ENCODE measurements at regions not wholly inside any gene's neighbourhood (a gene's known extent, or its start where the extent isn't known, plus 50 kb on each side); places are given as distances from the start of the nearest gene placed in this dataset.
"Not testable (repeated sequence)": the region's sequence is repeated elsewhere in the genome, so short reads cannot be mapped to it uniquely, and the experiment has no call there.

GRCh38 chr9:75230469-75230868 lies 142.2 kb downstream of the OSTF1 start:
- no peaks in the 10 kb centered on the region for H3K27me3 ChIP-seq
- no peak overlapping the region for H3K27ac ChIP-seq
- no peaks in the 10 kb centered on the region for H4K20me1 ChIP-seq
- H3K36me3 ChIP-seq: no peaks in the 10 kb centered on the region
- no peaks in the 10 kb centered on the region for H3K4me1 ChIP-seq
- H3K4me3 ChIP-seq: no peak overlapping the region
- no peak overlapping the region for H3K9ac ChIP-seq
- no peak for TF ChIP-seq Cebpa-rat (IDR thresholded peaks at IDR 0.05)
- no peak overlapping the region for H3K4me2 ChIP-seq
- peaks cover 30% of the 10 kb centered on the region for H3K9me3 ChIP-seq

GRCh38 chr9:75231167-75231566 lies 142.9 kb downstream of the OSTF1 start:
- Histone ChIP-seq H3K4me2 (no peak overlapping the region), H3K4me3 (no peak overlapping the region), H3K9ac (no peak overlapping the region), H3K27me3 (no peaks in the 10 kb centered on the region), H3K27ac (no peak overlapping the region), H3K36me3 (no peaks in the 10 kb centered on the region), H4K20me1 (no peaks in the 10 kb centered on the region), H3K4me1 (no peaks in the 10 kb centered on the region), H3K9me3 (peaks cover 34% of the 10 kb centered on the region)
- no peak for TF ChIP-seq Cebpa-rat (IDR thresholded peaks at IDR 0.05)

DNA sequence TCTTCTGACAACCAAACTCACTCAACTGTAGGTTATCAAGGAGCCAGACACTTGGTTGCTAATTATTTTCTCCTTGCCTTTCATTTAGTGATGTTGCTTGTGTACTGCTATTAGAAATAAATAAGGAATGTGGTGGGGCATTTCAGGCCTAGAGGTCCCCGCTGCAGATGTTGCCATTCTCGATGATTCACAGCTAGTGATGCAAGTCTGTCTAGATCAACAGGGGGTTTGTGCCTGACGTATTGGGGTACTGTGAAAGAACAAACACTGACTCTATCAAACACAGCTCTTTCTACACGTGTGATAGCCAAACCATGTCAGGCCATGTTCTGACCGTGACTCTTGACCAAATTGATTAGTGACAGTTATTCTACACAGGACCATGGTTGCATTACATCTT lies 144.7 kb downstream of the OSTF1 start:
- TF ChIP-seq Cebpa-rat (IDR thresholded peaks at IDR 0.05): no peak
- no peaks in the 10 kb centered on the region for H3K4me1 ChIP-seq
- H3K36me3 ChIP-seq: no peaks in the 10 kb centered on the region
- H3K27me3 ChIP-seq: no peaks in the 10 kb centered on the region
- peaks cover 41% of the 10 kb centered on the region for H3K9me3 ChIP-seq
- no peak overlapping the region for H3K4me2 ChIP-seq
- H3K9ac ChIP-seq: no peak overlapping the region
- no peak overlapping the region for H3K27ac ChIP-seq
- no peak overlapping the region for H3K4me3 ChIP-seq
- H4K20me1 ChIP-seq: no peaks in the 10 kb centered on the region

- Histone ChIP-seq H3K4me1 (no peaks in the 10 kb centered on the region), H3K27me3 (no peaks in the 10 kb centered on the region), H3K4me2 (no peak overlapping the region), H3K27ac (no peak overlapping the region), H3K9ac (no peak overlapping the region), H3K9me3 (peaks cover 40% of the 10 kb centered on the region), H4K20me1 (no peaks in the 10 kb centered on the region), H3K36me3 (no peaks in the 10 kb centered on the region), H3K4me3 (no peak overlapping the region)
- TF ChIP-seq Cebpa-rat (IDR thresholded peaks at IDR 0.05): no peak
Observed at GRCh38 chr9:75235632-75236031, 147.3 kb downstream of the OSTF1 start.

- Histone ChIP-seq H3K4me2 (no peak overlapping the region), H3K27ac (no peak overlapping the region)
Observed at GRCh38 chr9:75238311-75238976, 150.1 kb downstream of the OSTF1 start.

GRCh38 chr9:75239176-75239575 lies 150.9 kb downstream of the OSTF1 start:
- Histone ChIP-seq H3K4me3 (no peak overlapping the region), H3K27me3 (no peaks in the 10 kb centered on the region), H3K4me2 (no peak overlapping the region), H3K36me3 (no peaks in the 10 kb centered on the region), H4K20me1 (no peaks in the 10 kb centered on the region), H3K9ac (no peak overlapping the region), H3K27ac (no peak overlapping the region), H3K9me3 (peaks cover 39% of the 10 kb centered on the region), H3K4me1 (no peaks in the 10 kb centered on the region)
- no peak for TF ChIP-seq Cebpa-rat (IDR thresholded peaks at IDR 0.05)

More at GRCh38 chr9:75238311-75238976, 150.1 kb downstream of the OSTF1 start:
- H4K20me1 ChIP-seq: no peaks in the 10 kb centered on the region
- H3K9ac ChIP-seq: no peak overlapping the region
- H3K4me1 ChIP-seq: no peaks in the 10 kb centered on the region
- H3K27me3 ChIP-seq: no peaks in the 10 kb centered on the region
- no peak for TF ChIP-seq Cebpa-rat (IDR thresholded peaks at IDR 0.05)
- no peak overlapping the region for H3K4me3 ChIP-seq
- H3K36me3 ChIP-seq: no peaks in the 10 kb centered on the region
- H3K9me3 ChIP-seq: peaks cover 40% of the 10 kb centered on the region

GRCh38 chr9:75242426-75242825 lies 154.1 kb downstream of the OSTF1 start:
- no peak overlapping the region for H3K4me3 ChIP-seq
- no peak overlapping the region for H3K27ac ChIP-seq
- H3K36me3 ChIP-seq: no peaks in the 10 kb centered on the region
- no peaks in the 10 kb centered on the region for H3K27me3 ChIP-seq
- H3K4me1 ChIP-seq: no peaks in the 10 kb centered on the region
- no peak overlapping the region for H3K9ac ChIP-seq
- peaks cover 31% of the 10 kb centered on the region for H3K9me3 ChIP-seq
- no peak overlapping the region for H3K4me2 ChIP-seq
- H4K20me1 ChIP-seq: no peaks in the 10 kb centered on the region
- no peak for TF ChIP-seq Cebpa-rat (IDR thresholded peaks at IDR 0.05)

- peaks cover 51% of the 10 kb centered on the region for H3K9me3 ChIP-seq
- H4K20me1 ChIP-seq: no peaks in the 10 kb centered on the region
- H3K27me3 ChIP-seq: no peaks in the 10 kb centered on the region
- H3K4me1 ChIP-seq: no peaks in the 10 kb centered on the region
- no peak overlapping the region for H3K9ac ChIP-seq
- no peak for TF ChIP-seq Cebpa-rat (IDR thresholded peaks at IDR 0.05)
- H3K4me2 ChIP-seq: no peak overlapping the region
- no peak overlapping the region for H3K27ac ChIP-seq
- H3K4me3 ChIP-seq: no peak overlapping the region
- H3K36me3 ChIP-seq: no peaks in the 10 kb centered on the region
Observed at GRCh38 chr9:75246949-75247348, 158.6 kb downstream of the OSTF1 start.

DNA sequence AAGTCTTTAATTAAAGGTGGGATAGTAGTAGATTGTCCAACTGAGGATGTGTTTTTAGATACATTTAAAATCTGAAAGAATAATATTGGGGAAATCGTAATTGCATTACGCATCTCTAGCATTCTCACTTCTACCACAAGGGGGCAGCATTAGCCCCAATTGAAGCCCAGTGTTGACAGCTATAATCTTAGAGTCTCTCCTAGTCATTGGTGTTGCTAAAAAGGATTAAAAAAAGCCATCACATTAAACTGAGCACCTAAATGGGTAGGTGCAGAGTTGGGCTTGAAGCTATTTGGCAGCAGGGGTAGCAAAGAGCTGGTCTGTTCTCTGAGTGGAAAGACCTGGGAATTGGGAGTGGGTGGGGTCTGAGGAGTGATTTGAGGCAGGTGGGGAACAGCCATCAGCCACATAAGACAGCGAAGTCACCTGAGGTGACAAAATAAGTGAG lies 177.2 kb downstream of the OSTF1 start:
- Histone ChIP-seq H3K27me3 (no peaks in the 10 kb centered on the region), H3K27ac (no peak overlapping the region), H3K36me3 (no peaks in the 10 kb centered on the region), H3K9ac (no peak overlapping the region), H3K9me3 (no peaks in the 10 kb centered on the region), H3K4me3 (no peak overlapping the region), H3K4me2 (no peak overlapping the region), H3K4me1 (no peaks in the 10 kb centered on the region), H4K20me1 (no peaks in the 10 kb centered on the region)
- no peak for TF ChIP-seq Cebpa-rat (IDR thresholded peaks at IDR 0.05)

- no peaks in the 10 kb centered on the region for H3K36me3 ChIP-seq
- H3K9me3 ChIP-seq: peaks cover 22% of the 10 kb centered on the region
- H3K9ac ChIP-seq: no peak overlapping the region
- H3K4me3 ChIP-seq: no peak overlapping the region
- no peak for TF ChIP-seq Cebpa-rat (IDR thresholded peaks at IDR 0.05)
- H4K20me1 ChIP-seq: no peaks in the 10 kb centered on the region
- no peak overlapping the region for H3K27ac ChIP-seq
- no peaks in the 10 kb centered on the region for H3K27me3 ChIP-seq
- no peak overlapping the region for H3K4me2 ChIP-seq
- no peaks in the 10 kb centered on the region for H3K4me1 ChIP-seq
Observed at GRCh38 chr9:75269197-75269596, 180.9 kb downstream of the OSTF1 start.

DNA sequence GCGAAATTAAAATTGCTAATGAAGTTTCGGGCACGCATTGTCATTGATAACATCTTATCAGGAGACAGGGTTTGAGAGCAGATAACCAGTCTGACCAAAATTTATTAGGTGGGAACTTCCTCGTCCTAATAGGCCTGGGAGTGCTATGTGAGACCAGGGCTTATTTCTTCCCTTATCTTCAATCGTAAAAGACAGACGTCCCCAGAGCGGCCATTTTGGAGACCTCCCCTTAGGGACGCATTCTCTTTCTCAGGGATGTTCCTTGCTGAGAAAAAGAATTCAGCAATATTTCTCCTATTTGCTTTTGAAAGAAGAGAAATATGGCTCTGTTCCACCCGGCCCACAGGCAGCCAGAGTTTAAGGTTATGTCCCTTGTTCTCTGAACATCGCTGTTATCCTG lies 184.7 kb downstream of the OSTF1 start:
- not testable (repeated sequence) for H3K4me2 ChIP-seq, H3K4me1 ChIP-seq
- peaks cover 41% of the 10 kb centered on the region for H3K9me3 ChIP-seq

More for the DNA sequence above, 184.7 kb downstream of the OSTF1 start:
- H3K9ac ChIP-seq, H3K27ac ChIP-seq, H3K4me3 ChIP-seq, H4K20me1 ChIP-seq, H3K36me3 ChIP-seq, H3K27me3 ChIP-seq: not testable (repeated sequence)

Measured in BLaER1 (cell line).